Hepatocyte (in vitro differentiated cells): ENCODE measurements at regions not wholly inside any gene's neighbourhood (a gene's known extent, or its start where the extent isn't known, plus 50 kb on each side); places are given as distances from the start of the nearest gene placed in this dataset.

Experiments
- DNase-seq: peaks from one replicate; pipeline ENCODE4 v3.0.0-alpha.2; 2016; ENCODE audit warnings: low spot score
- H2AFZ ChIP-seq: fragments of 200-600 bp; sonication (generic); 2 replicates; pipeline ENCODE4 v1.6.0; 2016; ENCODE audit warnings: antibody characterized with exemption, mild to moderate bottlenecking
- H3K27ac ChIP-seq: fragments of 200-600 bp; sonication (generic); 2 replicates; pipeline ENCODE4 v1.5.1; 2016; ENCODE audit warnings: mild to moderate bottlenecking
- H3K27me3 ChIP-seq: fragments of 200-600 bp; sonication (generic); 2 replicates; pipeline ENCODE4 v1.6.1; 2016
- H3K36me3 ChIP-seq: fragments of 200-600 bp; sonication (generic); replicated peaks from 2 replicates; pipeline ENCODE4 v1.5.1; 2016; ENCODE audit warnings: low read depth; ENCODE audit not compliant: insufficient read depth
- H3K4me1 ChIP-seq: fragments of 200-600 bp; sonication (generic); 2 replicates; pipeline ENCODE4 v1.5.1; 2016; ENCODE audit warnings: mild to moderate bottlenecking, moderate library complexity; ENCODE audit not compliant: insufficient read depth
- H3K4me2 ChIP-seq: fragments of 200-600 bp; sonication (generic); 2 replicates; pipeline ENCODE4 v1.6.0; 2016
- H3K4me3 ChIP-seq: fragments of 200-600 bp; sonication (generic); 2 replicates; pipeline ENCODE4 v1.5.1; 2016; ENCODE audit warnings: mild to moderate bottlenecking
- H3K79me2 ChIP-seq: fragments of 200-600 bp; sonication (generic); 2 replicates; pipeline ENCODE4 v1.6.0; 2017; ENCODE audit warnings: mild to moderate bottlenecking
- H3K9me2 ChIP-seq: fragments of 200-600 bp; sonication (generic); replicated peaks from 2 replicates; pipeline ENCODE4 v1.6.0; 2017; ENCODE audit warnings: mild to moderate bottlenecking; ENCODE audit not compliant: insufficient read depth
- H3K9me3 ChIP-seq: fragments of 200-600 bp; sonication (generic); 2 replicates; pipeline ENCODE4 v1.5.1; 2016; ENCODE audit warnings: low read depth, mild to moderate bottlenecking
- H4K20me1 ChIP-seq: fragments of 200-600 bp; sonication (generic); 2 replicates; pipeline ENCODE4 v1.6.0; 2016; ENCODE audit warnings: mild to moderate bottlenecking; ENCODE audit not compliant: insufficient read depth, poor library complexity, severe bottlenecking
- EZH2 ChIP-seq: fragments of 200-600 bp; sonication (generic); IDR thresholded peaks from 2 replicates; pipeline ENCODE4 v1.6.1; 2016; ENCODE audit warnings: antibody characterized with exemption, mild to moderate bottlenecking, borderline replicate concordance
- EZH2phosphoT487 ChIP-seq: fragments of 200-600 bp; sonication (generic); IDR thresholded peaks from one replicate; pipeline ENCODE4 v1.6.1; 2018; ENCODE audit warnings: antibody characterized with exemption, mild to moderate bottlenecking, low read depth, moderate library complexity; ENCODE audit not compliant: unreplicated experiment, severe bottlenecking
- WGBS: methylation state at CpG from one replicate; pipeline ENCODE4 v1.1.6; 2016; ENCODE audit warnings: low lambda C conversion rate; ENCODE audit errors: missing lambda C conversion rate; 5-methylcytosine and 5-hydroxymethylcytosine counted together
- TF ChIP-seq, protein P1 (sequence below): fragments of 200-600 bp; sonication (generic); IDR thresholded peaks from 2 replicates; pipeline ENCODE4 v1.5.1; 2016; ENCODE audit warnings: antibody characterized with exemption, mild to moderate bottlenecking; ENCODE audit not compliant: poor library complexity

DNA sequence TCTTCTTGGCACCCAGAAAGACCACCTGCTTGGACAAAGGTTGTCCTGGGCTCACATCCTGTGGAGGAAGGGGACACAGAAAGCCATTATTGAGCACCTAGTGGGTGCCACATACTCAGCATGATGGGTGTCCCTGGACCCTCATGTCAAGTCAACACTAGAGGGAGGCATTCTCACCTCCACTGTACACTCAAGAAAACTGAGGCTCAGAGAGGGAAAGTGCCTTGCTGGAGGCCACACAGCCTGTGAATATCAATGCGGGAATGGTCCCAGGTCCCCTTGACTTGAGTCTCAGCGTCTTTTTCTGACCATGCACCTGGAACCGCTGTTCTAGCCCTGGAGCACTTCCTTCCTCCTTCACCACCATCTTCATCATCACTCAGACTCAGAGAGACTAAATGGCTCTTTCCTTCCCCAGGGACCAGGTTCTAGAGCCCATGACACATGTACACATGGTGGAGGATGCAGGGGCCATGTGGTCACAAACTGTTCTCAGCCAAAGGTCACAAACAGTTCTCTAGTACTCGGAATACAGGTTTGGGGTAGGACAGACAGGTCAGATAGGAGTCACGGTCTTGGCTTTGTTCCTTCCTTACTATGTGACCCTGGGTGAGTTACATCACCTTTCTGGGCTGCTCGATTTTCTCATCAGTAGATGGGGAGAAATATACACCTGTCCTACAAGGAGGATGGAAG is 89.2 kb upstream of the WNT4 start:
- Histone ChIP-seq H3K79me2 (no peaks in the 10 kb centered on the region), H3K9me3 (no peaks in the 10 kb centered on the region), H3K4me3 (no peak overlapping the region), H3K36me3 (no peaks in the 10 kb centered on the region), H4K20me1 (no peaks in the 10 kb centered on the region), H3K9me2 (no peaks in the 10 kb centered on the region), H3K4me2 (no peak overlapping the region), H3K27ac (no peak overlapping the region), H2AFZ (no peak overlapping the region), H3K4me1 (peaks cover 13% of the 10 kb centered on the region), H3K27me3 (no peaks in the 10 kb centered on the region)
- DNase-seq: no peak
- WGBS: 79% methylated on average over 6 of the region's 6 CpGs
- TF ChIP-seq, protein P1, sequence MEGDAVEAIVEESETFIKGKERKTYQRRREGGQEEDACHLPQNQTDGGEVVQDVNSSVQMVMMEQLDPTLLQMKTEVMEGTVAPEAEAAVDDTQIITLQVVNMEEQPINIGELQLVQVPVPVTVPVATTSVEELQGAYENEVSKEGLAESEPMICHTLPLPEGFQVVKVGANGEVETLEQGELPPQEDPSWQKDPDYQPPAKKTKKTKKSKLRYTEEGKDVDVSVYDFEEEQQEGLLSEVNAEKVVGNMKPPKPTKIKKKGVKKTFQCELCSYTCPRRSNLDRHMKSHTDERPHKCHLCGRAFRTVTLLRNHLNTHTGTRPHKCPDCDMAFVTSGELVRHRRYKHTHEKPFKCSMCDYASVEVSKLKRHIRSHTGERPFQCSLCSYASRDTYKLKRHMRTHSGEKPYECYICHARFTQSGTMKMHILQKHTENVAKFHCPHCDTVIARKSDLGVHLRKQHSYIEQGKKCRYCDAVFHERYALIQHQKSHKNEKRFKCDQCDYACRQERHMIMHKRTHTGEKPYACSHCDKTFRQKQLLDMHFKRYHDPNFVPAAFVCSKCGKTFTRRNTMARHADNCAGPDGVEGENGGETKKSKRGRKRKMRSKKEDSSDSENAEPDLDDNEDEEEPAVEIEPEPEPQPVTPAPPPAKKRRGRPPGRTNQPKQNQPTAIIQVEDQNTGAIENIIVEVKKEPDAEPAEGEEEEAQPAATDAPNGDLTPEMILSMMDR: no peak
- TF ChIP-seq EZH2phosphoT487 (no peak), EZH2 (no peak)

DNA sequence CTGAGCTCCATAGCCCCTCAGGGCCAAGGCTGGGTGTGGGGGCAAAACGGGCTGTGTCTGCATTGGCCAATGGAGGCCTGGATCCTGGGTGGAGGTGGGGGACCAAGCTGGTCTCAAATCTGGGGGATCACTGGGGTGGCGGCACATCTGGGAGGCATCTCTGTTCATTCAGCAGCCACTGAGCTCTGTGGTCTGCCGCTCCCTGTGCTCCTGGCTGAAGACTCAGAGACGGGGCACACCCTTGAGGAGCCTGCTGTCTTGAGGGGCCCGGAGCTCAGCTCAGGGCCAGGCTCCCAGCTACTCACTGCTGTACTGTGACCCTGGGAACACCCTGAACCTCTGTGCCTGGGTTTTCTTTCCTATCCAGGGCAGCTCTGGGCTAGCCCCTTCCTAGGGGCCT is 90.3 kb upstream of the WNT4 start:
- DNase-seq: no peak
- Histone ChIP-seq H3K4me3 (no peak overlapping the region), H3K9me2 (no peaks in the 10 kb centered on the region), H3K27ac (no peak overlapping the region), H3K4me2 (no peak overlapping the region), H2AFZ (no peak overlapping the region), H3K36me3 (no peaks in the 10 kb centered on the region), H3K9me3 (no peaks in the 10 kb centered on the region), H3K79me2 (no peaks in the 10 kb centered on the region), H3K4me1 (peaks cover 13% of the 10 kb centered on the region), H4K20me1 (no peaks in the 10 kb centered on the region), H3K27me3 (no peaks in the 10 kb centered on the region)
- TF ChIP-seq, protein P1: no peak
- 97% methylated on average over 5 of the region's 5 CpGs for WGBS

- Histone ChIP-seq H3K9me3 (no peaks in the 10 kb centered on the region), H3K36me3 (no peaks in the 10 kb centered on the region), H3K4me3 (no peak overlapping the region), H3K4me1 (peaks cover 5% of the 10 kb centered on the region), H3K9me2 (no peaks in the 10 kb centered on the region), H3K27ac (no peak overlapping the region), H2AFZ (no peak overlapping the region), H3K27me3 (no peaks in the 10 kb centered on the region), H3K79me2 (no peaks in the 10 kb centered on the region), H4K20me1 (no peaks in the 10 kb centered on the region), H3K4me2 (no peak overlapping the region)
- no peak for DNase-seq
- WGBS: 44% methylated on average over 4 of the region's 4 CpGs
- TF ChIP-seq EZH2phosphoT487 (no peak), EZH2 (no peak)
- TF ChIP-seq, protein P1: no peak
These were observed 91.7 kb upstream of the WNT4 start for GRCh38 chr1:22234476-22235030.
